Left cardiac atrium (tissue), 4 donors: ENCODE measurements at regions not wholly inside any gene's neighbourhood (a gene's known extent, or its start where the extent isn't known, plus 50 kb on each side); places are given as distances from the start of the nearest gene placed in this dataset.
A peak's percentile ranks its signal among the peaks of the same experiment; 100 is the strongest.

Experiments used
- ATAC-seq, 2 donors: fragments of 200-7000 bp; cut with Tn5 transposase; one replicate each; pipeline ENCODE4 v1.9.1; 2020; ENCODE audit warnings: mild to moderate bottlenecking in 2 of 2, moderate library complexity in 2 of 2
- DNase-seq: peaks from one replicate; pipeline ENCODE4 v3.0.0-alpha.2; 2020
- intact Hi-C, 2 donors: fragments of 100-400 bp; cut with DNase I; formaldehyde crosslinking; loops; one replicate each; pipeline versions ENCODE4 v1.14.1 to v1.15.1; 2022 to 2023
- donor health status: DM: no; HTN: yes; CAD: no.
- donor health status: DM: no; HTN: yes; CAD: no; lungs with severe emphysema.
- donor health status: DM: yes; HTN: yes; CAD: no.
- donor health status: Dilated cardiomyopathy.

DNA sequence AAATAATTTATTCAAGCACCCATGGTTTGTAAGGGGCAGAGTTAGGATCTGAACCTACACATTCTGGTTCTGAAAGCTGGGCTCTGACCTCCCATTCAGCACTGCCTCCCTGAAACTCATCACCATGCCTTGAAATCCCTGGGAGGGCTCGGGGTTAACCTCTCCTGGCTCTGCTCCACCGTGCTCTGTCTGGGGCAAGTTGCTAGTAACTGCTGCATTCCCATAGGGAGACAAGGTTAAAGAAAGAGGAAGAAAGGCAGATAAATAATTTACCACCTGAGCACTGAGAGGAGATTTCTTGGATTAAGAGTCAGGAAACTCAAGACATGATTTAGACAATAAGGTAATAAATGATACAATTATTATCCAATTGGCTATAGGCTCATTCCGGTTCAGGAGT lies 199.3 kb downstream of the KIF18A start:
- no peak for DNase-seq
- intact Hi-C loops: loop anchor here in 1 of 2 donors (10.0 kb wide), 1 partner anchor 76 kb away; no protein-coding TSS in a partner anchor
- ATAC-seq: no peak

DNA sequence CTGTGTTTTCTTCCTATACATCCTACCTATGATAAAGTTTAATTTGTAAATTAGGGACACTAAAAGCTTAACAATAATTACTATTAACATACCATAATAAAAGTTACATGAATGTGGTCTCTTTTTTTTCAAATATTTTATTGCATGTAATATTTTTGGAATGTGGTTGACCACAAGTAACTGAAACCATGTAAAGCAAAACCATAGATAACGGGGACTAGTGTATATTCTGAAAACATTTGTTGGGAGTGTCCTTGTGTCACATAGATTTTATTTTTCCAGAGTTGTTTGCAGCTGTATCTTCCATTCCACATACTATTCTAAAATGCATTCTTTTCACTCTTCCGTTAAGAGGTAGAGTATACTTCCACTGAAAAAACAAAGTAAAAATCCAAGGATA lies 200.4 kb downstream of the KIF18A start:
- intact Hi-C loops: loop anchor here in 1 of 2 donors (10.0 kb wide), 1 partner anchor 77 kb away; no protein-coding TSS in a partner anchor
- DNase-seq (no peak), ATAC-seq (no peak)

DNA sequence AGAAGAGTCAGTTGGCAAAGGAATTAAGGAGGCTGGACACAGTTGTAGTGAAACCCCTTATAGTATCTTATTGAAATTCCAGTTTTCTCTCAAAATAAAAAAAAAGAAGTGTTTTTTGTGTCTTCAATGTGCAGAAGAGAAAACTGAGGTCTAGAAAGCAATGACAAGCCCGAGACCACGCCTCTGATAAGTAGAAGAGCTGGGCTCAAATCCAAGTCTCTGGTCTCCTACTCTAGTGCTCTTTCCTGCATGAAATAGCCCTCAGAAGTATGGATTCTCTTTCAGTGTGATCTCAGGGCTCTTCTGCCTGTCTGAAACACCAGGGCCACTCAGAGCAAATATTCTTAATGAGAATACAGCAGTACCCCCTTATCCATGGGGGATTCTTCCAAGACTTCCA lies 200.9 kb downstream of the KIF18A start:
- no peak for DNase-seq
- intact Hi-C loops: loop anchor here in 1 of 2 donors (10.0 kb wide), 1 partner anchor 78 kb away; no protein-coding TSS in a partner anchor
- no peak for ATAC-seq

DNA sequence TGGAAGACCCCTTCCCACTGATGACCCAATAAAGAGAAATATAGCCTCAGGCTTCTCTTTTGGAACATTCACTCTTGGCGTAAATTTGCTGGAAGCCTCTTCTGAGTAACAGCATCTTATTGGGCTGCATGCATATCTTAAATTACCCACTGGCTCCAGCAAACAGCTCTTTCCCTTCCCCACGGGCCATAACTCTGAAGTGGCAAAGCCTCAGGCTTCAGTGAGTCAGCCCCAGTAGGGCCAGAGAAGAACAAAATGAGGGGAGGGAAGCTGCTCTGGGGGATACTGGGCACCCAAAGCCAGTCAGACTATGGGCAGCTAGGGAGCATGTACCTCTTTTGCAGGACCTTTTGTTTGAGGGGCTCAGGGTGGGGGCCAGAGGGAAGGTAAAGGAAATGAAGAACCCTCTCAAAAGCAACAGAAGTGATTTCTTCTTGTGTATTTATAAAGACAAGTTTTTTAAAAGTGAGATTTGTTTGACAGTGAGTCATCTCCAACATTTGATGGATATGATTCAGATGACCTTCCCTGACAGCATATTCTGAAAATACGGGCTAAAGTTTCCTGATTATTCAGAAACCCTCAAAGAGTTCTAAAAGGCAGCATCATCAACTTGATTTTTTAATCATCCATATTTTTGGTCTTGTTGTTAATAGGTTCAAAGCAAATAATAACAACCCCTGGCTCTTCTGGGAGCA lies 203.4 kb downstream of the KIF18A start:
- intact Hi-C loops: loop anchor here in 1 of 2 donors (10.0 kb wide), 1 partner anchor 80 kb away; no protein-coding TSS in a partner anchor
- ATAC-seq (no peak), DNase-seq (no peak)

DNA sequence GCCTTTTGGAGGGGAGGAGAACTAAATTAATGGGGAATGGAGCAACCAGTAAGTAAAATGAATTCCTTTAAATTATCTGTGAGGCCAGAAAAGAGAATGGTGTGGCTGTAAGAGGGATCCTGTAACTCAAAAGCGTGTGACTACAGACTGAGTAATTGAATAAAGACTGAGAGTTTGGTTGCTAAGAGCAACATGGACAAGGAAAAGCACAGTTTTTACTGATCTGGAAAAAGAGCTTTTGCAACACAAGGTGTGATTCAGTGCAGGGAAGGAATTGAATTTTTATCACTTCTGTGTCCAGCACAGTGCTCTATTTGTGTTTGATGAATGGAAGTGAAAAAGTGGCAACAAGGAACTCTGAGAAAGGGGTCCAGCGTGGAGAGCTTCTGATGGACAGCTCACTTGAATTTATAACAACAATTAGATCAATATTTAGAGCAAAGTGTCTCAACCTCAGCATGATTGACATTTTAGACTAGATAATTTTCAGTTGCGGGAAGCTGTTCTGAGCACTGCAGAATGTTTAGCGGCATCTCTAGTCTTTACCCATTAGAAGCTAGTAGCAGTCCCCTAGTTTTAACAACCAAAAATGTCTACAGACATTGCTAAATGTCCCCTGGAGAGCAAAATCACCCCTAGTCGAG lies 202.8 kb upstream of the BDNF start:
- no peak for DNase-seq
- intact Hi-C loops: loop anchor here in 1 of 2 donors (10.0 kb wide), 1 partner anchor 82 kb away; no protein-coding TSS in a partner anchor
- peak in 1 of 2 donors; percentile 31 for ATAC-seq

DNA sequence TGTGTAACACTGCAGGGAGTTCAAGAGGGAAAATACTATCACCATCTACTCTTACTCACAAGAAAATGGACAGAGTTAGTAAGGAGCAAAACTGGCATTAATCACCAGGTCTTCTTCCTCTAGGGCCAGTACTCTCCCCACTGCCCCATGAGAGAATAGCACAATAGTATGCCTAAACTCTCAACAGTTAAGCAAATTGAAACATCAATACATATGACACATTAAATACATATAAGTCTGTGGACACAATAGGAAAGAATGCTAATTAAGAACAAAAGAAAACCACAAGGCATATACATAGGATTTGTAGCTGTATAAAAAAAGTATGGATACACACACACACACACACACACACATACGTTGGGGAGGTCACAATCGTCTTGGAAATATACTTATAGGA lies 197.9 kb upstream of the BDNF start:
- intact Hi-C loops: no loop called here
- DNase-seq (no peak), ATAC-seq (no peak)

DNA sequence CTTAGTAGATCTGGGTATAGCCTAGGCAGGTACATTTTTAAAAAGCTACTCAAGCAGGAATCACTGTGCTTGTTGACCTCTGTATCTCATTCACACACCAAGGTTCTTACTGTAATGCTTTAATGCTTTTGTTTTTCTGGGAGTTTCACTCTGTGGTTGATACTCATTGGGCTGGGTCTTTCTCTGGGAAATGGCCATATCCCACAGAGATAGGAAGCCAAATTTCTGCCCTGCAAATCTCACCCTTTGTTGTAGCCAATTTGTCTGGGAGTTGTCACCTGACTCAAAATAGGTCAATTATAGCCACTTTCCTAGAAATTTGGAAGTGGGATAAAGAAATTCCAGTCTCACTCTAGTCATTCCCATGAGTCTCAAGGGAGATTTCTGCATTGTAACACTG lies 195.8 kb upstream of the BDNF start:
- ATAC-seq (no peak), DNase-seq (no peak)
- intact Hi-C loops: no loop called here

DNA sequence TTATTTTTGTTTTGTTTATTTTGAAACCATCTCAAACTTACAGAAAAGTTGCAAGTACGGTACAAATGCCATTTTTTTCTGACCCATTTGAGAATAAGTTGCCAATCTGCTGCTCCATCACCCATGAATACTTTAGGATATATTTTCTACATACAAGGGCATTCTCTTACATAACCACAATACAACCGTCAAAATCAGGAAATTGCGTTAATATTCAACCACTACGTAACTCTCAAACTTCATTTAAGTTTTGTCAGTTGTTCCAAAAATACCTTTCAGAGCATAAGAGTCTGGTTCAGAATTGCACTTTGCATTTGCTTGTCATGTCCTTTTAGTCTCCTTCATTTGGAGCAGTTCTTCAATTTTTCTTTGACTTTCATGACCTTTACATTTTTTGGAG lies 194.3 kb upstream of the BDNF start:
- intact Hi-C loops: no loop called here
- ATAC-seq: no peak
- no peak for DNase-seq

DNA sequence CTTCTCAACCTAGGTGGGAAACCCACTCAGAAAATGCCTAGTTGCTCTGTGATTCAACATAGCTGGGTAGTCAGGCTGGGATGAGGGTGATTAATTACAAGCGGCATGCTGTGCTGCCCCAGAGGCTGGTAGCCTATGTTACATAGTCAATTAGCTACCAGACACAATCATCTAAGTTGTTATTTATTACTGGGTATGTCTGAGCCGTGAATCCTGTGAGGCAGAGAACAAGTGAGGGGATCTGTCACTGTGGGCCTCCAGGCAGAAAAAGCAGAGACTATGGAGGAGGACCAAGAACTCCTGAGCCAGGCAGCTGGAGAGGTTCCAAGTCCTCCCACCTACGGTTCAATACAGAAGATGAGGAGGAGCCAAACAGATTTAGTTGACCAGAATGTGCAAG lies 186.6 kb upstream of the BDNF start:
- intact Hi-C loops: no loop called here
- no peak for ATAC-seq
- no peak for DNase-seq

DNA sequence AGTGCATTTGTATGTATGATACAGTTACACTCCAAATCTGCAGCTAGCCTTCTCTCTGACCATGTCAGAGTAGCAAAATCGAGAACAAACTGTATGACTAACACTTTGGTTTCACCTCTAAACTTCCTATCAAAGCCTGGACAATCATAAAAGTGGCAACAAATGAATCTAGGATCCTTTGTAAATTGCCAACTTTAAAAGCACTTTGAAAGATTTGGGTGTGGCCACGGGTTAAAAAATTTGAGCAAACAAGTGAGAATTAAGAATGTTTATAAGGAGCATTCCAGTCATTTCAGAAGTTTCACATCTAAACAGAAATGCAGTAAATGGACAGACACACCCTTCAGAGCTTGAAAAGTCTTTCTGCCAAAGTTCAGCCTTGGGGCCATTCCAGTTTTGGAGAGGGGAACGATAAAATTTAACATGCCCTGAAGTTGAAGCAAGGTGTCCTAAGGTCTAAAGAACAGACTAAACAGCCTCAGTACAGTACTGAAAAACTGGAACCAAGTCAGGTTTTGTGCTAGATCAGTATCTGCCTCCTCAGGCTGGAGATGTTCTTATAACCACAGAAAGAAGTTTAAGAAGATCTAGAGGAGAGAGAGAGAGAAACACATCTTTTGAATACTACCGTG lies 181.9 kb upstream of the BDNF start:
- intact Hi-C loops: no loop called here
- no peak for ATAC-seq
- DNase-seq: no peak

DNA sequence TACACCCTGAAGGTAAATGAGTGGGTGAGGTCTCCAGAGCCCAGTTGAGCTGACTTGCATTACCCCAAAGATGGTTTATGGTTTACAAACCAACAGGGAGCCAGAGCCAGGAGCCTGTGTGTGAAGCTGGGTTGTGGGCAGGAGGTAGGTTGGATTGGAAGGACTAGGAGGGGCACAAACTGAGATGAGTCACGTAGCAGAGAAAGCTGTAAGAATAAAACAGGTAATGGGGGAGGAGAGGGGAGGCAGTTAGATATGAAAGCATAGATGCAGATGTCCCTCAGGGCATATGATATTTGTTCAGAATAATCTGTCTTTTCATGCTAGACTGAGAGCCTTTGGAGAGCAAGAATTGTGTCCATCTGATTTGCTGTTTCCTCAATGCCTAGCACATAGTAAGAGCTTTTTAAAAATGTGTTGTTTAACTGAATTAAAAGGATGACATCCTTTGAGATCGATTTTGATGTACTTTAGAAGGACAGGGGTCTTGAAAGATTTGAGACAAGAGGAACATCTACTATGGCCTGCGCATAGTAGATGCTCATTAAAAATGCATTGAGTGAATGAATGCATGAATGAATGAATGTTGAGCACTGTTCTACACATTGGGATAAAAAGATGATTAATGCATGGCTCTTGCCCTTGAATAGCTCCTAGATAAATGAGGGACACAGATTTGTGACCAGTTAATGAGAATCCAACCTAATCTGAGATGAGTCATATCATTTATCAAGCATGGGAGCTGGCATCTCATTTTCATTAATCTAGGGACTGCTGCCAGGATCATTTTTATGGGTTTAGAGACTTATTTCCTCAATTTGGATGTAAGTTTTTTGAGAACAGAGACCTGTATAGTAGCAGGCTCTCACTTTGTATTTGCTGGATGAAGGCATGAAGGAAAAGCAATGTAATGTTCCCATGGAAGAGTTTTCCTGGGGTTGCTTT lies 175.8 kb upstream of the BDNF start:
- DNase-seq (no peak), ATAC-seq (no peak)
- intact Hi-C loops: no loop called here

DNA sequence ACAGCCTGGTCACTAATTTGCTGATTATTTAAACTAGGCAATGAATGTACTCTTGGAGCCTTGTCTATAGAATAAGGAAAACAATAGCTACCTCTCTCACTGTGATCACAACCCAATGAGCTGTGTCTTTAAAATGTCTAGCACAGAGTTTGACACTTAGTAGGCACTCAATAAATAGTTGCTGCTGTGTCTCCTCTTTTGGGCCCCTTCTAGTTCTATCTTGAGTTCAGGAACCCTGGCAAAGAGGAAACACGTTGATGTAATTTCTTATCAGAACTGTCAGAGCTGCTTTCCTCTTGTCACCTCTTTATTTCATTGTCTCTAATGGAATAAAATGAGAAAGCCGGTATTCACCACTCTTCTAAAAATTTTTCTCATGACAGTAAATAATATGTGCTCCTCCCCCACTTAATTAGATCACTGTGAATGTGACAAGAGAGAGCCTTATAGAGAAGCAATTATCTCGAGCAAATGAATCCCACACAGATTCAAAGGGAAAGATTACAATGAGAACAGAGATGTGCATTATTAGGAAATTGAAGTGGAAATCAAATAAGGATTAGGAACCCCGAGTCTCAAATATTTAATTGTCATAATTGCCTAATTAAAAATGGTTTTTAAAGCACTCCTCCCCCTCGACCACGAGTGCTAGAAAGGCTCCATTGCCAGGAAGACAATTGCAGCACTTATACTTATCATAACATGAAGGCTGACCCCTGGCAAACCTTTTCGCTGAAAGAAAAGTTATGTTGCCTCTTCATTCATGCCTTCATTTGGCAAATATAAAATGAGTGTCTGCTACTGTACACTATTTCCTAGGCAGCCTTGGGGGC lies 175.0 kb upstream of the BDNF start:
- intact Hi-C loops: no loop called here
- DNase-seq (no peak), ATAC-seq (peak in 1 of 2 donors; percentile 50)

DNA sequence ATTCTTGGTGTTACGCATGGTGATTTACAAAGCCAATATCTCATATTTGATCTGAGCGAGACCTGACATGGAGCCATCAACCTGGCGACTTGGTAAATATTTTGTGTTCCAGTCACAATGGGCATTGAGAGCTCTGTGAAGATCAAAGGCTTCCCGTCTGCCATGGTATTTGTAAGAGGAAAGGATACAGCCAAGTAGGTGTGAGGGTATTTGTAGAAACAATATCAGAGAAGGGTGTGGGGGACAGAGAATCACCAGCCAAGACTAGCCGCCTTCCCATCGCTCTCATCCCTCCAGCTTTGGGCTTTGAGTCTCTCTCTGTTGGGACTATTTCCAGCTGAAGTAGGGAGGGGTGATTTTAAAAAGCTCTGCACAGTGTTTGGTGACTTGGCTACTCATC lies 173.4 kb upstream of the BDNF start:
- intact Hi-C loops: no loop called here
- ATAC-seq (peak; percentile 74 to 89), DNase-seq (no peak)

DNA sequence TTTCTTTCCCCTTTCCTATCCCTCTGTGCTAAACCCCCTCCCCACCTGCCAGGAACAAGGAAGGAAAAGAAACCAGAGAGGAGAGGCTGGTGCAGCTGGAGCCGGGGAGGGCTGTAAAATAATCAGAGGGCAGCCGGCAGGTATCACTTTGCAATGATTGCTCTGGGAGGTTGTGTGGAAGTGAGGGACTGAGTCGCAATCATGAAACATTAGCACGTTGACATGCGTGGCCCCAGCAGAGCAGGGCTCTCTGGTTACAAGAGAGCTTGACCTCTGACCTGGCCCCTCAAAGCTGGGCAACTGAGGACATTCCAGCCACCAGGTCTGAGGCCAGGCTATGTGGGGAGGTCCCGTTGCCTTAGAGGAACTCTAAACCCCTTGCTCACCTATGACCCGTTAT lies 170.8 kb upstream of the BDNF start:
- DNase-seq: no peak
- no peak for ATAC-seq
- intact Hi-C loops: no loop called here

DNA sequence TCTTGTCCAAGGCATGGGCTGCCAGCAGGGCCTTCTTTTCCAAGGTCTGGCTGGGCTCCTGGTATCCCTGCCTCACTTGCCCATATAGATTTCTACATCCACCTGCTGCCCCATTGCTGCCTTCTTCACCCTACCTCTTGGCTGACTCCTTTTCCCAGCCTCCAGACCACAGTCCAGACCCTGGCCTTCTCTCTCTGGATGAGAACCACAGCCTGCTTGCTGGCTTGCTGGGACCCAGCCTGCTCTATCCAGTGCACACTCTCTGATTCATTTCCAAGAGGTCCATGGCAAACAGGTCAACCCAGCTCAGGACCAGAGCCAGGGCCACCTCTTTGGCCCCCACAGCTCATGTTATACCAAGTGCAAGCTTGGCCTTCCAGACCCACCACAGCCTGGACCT lies 169.4 kb upstream of the BDNF start:
- intact Hi-C loops: no loop called here
- ATAC-seq (no peak), DNase-seq (no peak)

DNA sequence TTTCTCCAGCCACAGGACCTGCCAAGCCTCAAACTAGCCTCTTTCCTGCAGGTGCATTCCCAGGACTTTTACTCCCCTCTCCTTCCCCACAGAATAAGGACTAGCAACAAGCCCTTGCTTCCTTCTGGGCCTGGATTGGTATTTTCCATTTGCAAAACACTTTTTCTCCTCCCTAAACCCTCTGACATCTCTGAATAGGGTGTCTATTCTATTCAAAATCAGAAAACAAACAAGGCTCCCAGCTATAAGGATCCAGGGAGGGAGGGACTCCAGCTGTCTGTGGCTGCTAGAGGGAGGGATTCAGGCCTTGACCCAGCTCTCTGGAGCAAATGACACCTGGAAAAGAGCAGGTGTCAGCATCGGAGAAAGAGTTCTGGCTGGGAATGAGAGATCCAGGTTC lies 168.5 kb upstream of the BDNF start:
- no peak for ATAC-seq

DNA sequence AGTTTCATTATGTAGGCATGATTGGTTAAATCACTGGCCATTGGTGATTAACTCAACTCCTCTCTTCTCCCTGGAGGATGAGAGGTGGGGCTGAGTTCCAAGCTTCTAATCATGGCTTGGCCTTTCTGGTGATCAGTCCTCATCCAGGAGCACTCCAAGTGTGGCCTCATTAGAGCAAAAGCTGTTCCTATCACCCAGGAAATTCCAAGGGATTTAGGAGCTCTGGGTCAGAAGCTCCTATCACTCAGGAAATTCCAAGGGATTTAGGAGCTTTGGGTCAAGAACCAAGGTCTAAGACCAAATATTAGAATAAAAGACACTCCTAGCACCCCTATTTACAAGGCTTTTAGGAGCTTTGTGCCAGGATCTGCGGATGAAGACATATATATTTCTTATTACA lies 168.0 kb upstream of the BDNF start:
- intact Hi-C loops: no loop called here
- DNase-seq: no peak
- ATAC-seq: no peak

More for the DNA sequence above, 168.5 kb upstream of the BDNF start:
- no peak for DNase-seq
- intact Hi-C loops: no loop called here

DNA sequence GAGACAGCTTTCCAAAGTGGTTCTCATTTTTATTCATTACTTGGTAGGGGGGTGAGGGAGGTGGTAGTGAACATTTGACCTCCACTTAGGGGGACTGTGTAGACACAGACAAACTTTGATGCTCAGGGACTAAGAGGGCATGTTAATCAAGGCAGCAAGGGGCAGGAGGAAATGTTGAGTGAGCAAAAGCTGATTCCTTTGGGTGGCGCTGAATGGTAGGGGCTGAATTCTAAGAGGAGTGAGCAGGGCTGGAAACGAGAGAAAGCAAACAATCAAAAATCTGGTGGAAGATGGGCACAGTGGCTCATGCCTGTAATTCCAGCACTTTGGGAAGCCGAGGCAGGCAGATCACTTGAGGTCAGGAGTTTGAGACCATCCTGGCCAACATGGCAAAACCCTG lies 164.8 kb upstream of the BDNF start:
- ATAC-seq: no peak

DNA sequence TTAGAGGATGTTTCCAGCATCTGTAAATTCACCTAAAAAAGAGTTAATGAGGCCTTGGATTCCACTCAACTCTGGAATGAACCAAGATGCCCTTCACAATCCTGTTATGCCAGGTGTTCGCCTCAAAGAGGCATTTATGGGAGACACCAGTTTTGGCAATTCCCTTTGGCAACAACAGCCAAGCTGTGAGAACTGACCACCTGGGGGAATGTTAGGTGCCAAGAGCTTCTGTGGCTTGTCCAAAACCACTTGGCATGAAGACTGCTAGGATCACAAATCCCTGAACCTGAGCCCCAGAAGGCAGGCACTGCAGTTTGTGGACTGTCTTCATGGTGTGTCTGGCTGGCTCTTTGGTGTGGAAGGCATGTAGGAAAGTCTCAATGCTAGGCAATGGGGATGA lies 164.4 kb upstream of the BDNF start:
- ATAC-seq (no peak), DNase-seq (no peak)
- intact Hi-C loops: no loop called here

More for the DNA sequence above, 164.8 kb upstream of the BDNF start:
- intact Hi-C loops: no loop called here
- no peak for DNase-seq
